Chondrocyte (in vitro differentiated cells): ENCODE measurements at regions not wholly inside any gene's neighbourhood (a gene's known extent, or its start where the extent isn't known, plus 50 kb on each side); places are given as distances from the start of the nearest gene placed in this dataset.

Experiments used
- DNase-seq: peaks from one replicate; pipeline ENCODE4 v3.0.0; 2021; ENCODE audit warnings: mixed read lengths, low spot score
- H3K27ac Mint-ChIP-seq: one replicate; pipeline ENCODE4 v1.8.0; 2021; ENCODE audit warnings: mild to moderate bottlenecking, moderate library complexity, mixed read lengths; ENCODE audit not compliant: unreplicated experiment
- H3K27me3 Mint-ChIP-seq: 2 replicates; pipeline ENCODE4 v1.8.0; 2021; ENCODE audit warnings: low read depth, mixed read lengths
- H3K36me3 Mint-ChIP-seq: 2 replicates; pipeline ENCODE4 v1.8.0; 2021; ENCODE audit warnings: low read depth, mixed read lengths
- H3K4me1 Mint-ChIP-seq: 2 replicates; pipeline ENCODE4 v1.8.0; 2021; ENCODE audit warnings: low read depth, mild to moderate bottlenecking, mixed read lengths
- H3K4me3 Mint-ChIP-seq: one replicate; pipeline ENCODE4 v1.8.0; 2021; ENCODE audit warnings: mild to moderate bottlenecking, moderate library complexity, mixed read lengths; ENCODE audit not compliant: unreplicated experiment
- H3K9me3 Mint-ChIP-seq: 2 replicates; pipeline ENCODE4 v1.8.0; 2021; ENCODE audit warnings: low read depth, mixed read lengths
- TF ChIP-seq, protein P1 (sequence below): fragments of 200-600 bp; sonication (generic); IDR thresholded peaks from 2 replicates; pipeline ENCODE4 v1.5.0; 2021; ENCODE audit warnings: antibody characterized with exemption, mild to moderate bottlenecking, moderate library complexity

DNA sequence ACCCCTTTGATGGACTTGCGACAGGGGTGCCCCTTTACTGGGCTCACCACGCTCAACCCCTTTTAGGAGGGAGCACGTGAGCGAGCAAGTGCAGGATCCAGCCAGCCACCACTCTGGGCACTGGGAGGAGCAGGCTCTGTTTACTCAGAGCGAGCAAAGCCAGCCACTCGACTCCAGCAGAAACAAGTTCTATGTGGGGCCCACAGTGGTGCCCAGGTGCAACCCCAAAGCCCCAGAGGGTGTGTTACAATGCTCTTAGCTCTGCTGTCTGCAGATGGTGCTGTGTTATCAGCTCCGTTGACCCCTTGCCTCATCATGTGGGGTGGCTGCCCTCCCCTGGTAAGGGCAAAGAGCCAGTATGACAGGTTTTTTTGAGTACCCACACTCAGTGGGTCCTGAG is 120.3 kb upstream of the SUCLG2 start:
- Mint-ChIP-seq H3K27me3 (peaks cover 12% of the 10 kb centered on the region), H3K36me3 (no peaks in the 10 kb centered on the region), H3K4me1 (peaks cover 7% of the 10 kb centered on the region), H3K4me3 (no peak overlapping the region), H3K27ac (no peak overlapping the region), H3K9me3 (peaks cover 16% of the 10 kb centered on the region)
- peak; percentile 41 for DNase-seq
- TF ChIP-seq, protein P1, sequence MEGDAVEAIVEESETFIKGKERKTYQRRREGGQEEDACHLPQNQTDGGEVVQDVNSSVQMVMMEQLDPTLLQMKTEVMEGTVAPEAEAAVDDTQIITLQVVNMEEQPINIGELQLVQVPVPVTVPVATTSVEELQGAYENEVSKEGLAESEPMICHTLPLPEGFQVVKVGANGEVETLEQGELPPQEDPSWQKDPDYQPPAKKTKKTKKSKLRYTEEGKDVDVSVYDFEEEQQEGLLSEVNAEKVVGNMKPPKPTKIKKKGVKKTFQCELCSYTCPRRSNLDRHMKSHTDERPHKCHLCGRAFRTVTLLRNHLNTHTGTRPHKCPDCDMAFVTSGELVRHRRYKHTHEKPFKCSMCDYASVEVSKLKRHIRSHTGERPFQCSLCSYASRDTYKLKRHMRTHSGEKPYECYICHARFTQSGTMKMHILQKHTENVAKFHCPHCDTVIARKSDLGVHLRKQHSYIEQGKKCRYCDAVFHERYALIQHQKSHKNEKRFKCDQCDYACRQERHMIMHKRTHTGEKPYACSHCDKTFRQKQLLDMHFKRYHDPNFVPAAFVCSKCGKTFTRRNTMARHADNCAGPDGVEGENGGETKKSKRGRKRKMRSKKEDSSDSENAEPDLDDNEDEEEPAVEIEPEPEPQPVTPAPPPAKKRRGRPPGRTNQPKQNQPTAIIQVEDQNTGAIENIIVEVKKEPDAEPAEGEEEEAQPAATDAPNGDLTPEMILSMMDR = no peak

DNA sequence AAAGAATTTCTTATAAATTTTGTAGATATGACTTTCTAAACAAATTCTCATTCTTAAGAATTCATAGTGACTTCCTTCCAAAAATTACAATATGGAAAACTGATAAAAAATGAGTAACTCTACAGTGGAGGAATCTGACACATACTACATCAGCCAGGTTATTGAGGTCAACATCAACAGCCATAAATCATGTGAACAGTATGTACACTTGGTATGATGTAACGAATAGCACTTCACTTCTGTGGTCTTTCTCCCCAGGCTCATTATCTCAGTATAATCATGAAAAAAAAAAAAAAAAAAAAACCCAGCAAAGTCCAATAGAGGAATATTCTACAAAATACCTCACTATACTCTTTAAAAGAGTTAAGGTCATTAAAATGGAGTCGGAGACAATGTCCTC is 111.2 kb upstream of the SUCLG2 start:
- H3K4me3 Mint-ChIP-seq = no peak overlapping the region
- H3K36me3 Mint-ChIP-seq = peaks cover 15% of the 10 kb centered on the region
- DNase-seq = no peak
- H3K4me1 Mint-ChIP-seq = no peaks in the 10 kb centered on the region
- peaks cover 33% of the 10 kb centered on the region for H3K9me3 Mint-ChIP-seq
- no peak overlapping the region for H3K27ac Mint-ChIP-seq
- H3K27me3 Mint-ChIP-seq = peaks cover 6% of the 10 kb centered on the region
- TF ChIP-seq, protein P1 = no peak

DNA sequence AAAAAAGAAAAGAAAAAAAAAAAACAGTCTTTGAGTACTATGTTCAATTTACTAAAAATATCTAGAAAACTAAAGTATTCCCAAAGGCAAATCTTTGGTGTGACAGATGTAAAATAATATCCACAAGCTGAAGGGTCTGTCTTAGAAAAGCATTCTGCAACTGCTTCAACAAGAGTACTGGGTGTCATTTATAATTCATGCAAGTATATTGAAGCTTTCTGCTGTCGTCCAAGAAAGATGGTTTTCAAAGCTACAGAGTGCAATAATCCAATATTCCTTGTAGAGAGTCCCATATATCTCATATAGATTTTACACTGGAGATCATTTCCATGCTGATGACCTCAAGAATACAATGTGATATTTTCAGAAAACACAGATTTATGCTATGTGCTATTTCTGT is 90.9 kb upstream of the SUCLG2 start:
- Mint-ChIP-seq H3K9me3 (peaks cover 15% of the 10 kb centered on the region), H3K27me3 (no peaks in the 10 kb centered on the region), H3K27ac (no peak overlapping the region), H3K4me3 (no peak overlapping the region), H3K4me1 (no peaks in the 10 kb centered on the region), H3K36me3 (peaks cover 2% of the 10 kb centered on the region)
- DNase-seq = no peak
- TF ChIP-seq, protein P1 = no peak

DNA sequence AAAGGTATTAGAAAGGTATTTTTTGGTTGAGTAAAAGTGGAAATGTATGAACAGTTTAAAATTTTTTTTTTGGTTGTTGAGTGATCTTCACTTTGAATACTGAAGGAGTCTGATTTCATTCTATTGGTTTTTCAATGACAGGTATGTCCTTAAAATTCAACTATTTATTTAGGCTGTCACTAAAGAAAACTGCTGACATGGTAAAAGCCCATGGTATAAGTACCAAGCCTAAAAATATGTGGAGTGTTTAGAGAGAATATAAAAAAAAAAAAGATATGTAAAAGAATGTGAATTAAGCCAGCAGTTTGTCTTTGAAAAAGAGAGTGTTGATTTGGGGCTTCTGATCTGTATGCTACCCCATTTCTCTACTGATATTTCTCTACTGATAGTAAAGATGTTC is 90.3 kb upstream of the SUCLG2 start:
- no peak overlapping the region for H3K27ac Mint-ChIP-seq
- TF ChIP-seq, protein P1 = no peak
- H3K4me3 Mint-ChIP-seq = no peak overlapping the region
- H3K36me3 Mint-ChIP-seq = peaks cover 2% of the 10 kb centered on the region
- no peaks in the 10 kb centered on the region for H3K27me3 Mint-ChIP-seq
- no peak for DNase-seq
- no peaks in the 10 kb centered on the region for H3K4me1 Mint-ChIP-seq
- peaks cover 15% of the 10 kb centered on the region for H3K9me3 Mint-ChIP-seq

DNA sequence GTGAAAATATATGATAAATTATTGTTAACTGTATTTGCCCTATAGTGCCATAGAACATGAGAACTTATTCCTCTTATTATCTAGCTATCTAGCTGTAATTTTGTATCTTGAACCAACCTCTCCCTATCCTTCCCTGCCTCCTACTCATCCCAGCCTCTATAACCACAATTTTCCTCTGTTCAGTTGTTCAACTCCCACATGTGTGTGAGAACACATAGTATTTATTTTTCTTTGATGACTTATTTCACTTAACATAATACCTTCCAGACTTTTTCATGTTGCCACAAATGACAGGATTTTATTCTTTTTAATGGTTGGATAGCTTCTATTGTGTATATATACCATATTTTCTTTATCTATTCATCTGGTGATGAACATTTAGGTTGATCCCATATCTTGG is 85.4 kb upstream of the SUCLG2 start:
- Mint-ChIP-seq H3K27me3 (no peaks in the 10 kb centered on the region), H3K9me3 (peaks cover 9% of the 10 kb centered on the region), H3K4me1 (no peaks in the 10 kb centered on the region), H3K27ac (no peak overlapping the region), H3K4me3 (no peak overlapping the region), H3K36me3 (peaks cover 3% of the 10 kb centered on the region)
- no peak for DNase-seq
- TF ChIP-seq, protein P1 = no peak
